ENCODE measurements at regions not wholly inside any gene's neighbourhood (a gene's known extent, or its start where the extent isn't known, plus 50 kb on each side); places are given as distances from the start of the nearest gene placed in this dataset.

- no peaks in the 10 kb centered on the region for H3K4me1 Mint-ChIP-seq (ENCODE audit: low read depth, unreplicated experiment)
- peaks cover 73% of the 10 kb centered on the region for H3K27me3 Mint-ChIP-seq (ENCODE audit: unreplicated experiment)
- H3K4me3 Mint-ChIP-seq (ENCODE audit: low read depth, unreplicated experiment) = no peak overlapping the region
- intact Hi-C loops (cut with micrococcal nuclease; ENCODE audit: unreplicated experiment) = no loop called here
- peaks cover 3% of the 10 kb centered on the region for H3K9me3 Mint-ChIP-seq (ENCODE audit: low read depth, unreplicated experiment)
- no peak for TF ChIP-seq CTCF (IDR thresholded peaks at IDR 0.05; ENCODE audit: unreplicated experiment)
- no TSS peak for BruUV-seq (replicated peaks)
- DNase-seq = no peak
- CTCF ChIA-PET = no interaction called here
- H3K36me3 Mint-ChIP-seq (ENCODE audit: insufficient read depth, unreplicated experiment) = no peaks in the 10 kb centered on the region
- H3K27ac Mint-ChIP-seq (ENCODE audit: unreplicated experiment) = no peak overlapping the region
Measured at GRCh38 chr6:169848946-169849345, 97.5 kb downstream of the ERMARD start.

GRCh38 chr6:169847901-169848311, 96.5 kb downstream of the ERMARD start:
- H3K9me3 Mint-ChIP-seq (ENCODE audit: low read depth, unreplicated experiment) = peaks cover 2% of the 10 kb centered on the region
- no peaks in the 10 kb centered on the region for H3K36me3 Mint-ChIP-seq (ENCODE audit: insufficient read depth, unreplicated experiment)
- H3K4me3 Mint-ChIP-seq (ENCODE audit: low read depth, unreplicated experiment) = no peak overlapping the region
- DNase-seq = no peak
- H3K27ac Mint-ChIP-seq (ENCODE audit: unreplicated experiment) = no peak overlapping the region
- TF ChIP-seq CTCF (IDR thresholded peaks at IDR 0.05; ENCODE audit: unreplicated experiment) = no peak
- intact Hi-C loops (cut with micrococcal nuclease; ENCODE audit: unreplicated experiment) = no loop called here
- peaks cover 76% of the 10 kb centered on the region for H3K27me3 Mint-ChIP-seq (ENCODE audit: unreplicated experiment)
- H3K4me1 Mint-ChIP-seq (ENCODE audit: low read depth, unreplicated experiment) = no peaks in the 10 kb centered on the region
- no TSS peak for BruUV-seq (replicated peaks)
- CTCF ChIA-PET = no interaction called here

- H3K4me1 Mint-ChIP-seq (ENCODE audit: low read depth, unreplicated experiment) = no peaks in the 10 kb centered on the region
- CTCF ChIA-PET = no interaction called here
- intact Hi-C loops (cut with micrococcal nuclease; ENCODE audit: unreplicated experiment) = no loop called here
- no peaks in the 10 kb centered on the region for H3K9me3 Mint-ChIP-seq (ENCODE audit: low read depth, unreplicated experiment)
- no peak for TF ChIP-seq CTCF (IDR thresholded peaks at IDR 0.05; ENCODE audit: unreplicated experiment)
- no peak overlapping the region for H3K4me3 Mint-ChIP-seq (ENCODE audit: low read depth, unreplicated experiment)
- H3K27ac Mint-ChIP-seq (ENCODE audit: unreplicated experiment) = no peak overlapping the region
- no peak for DNase-seq
- BruUV-seq (replicated peaks) = no TSS peak
- peaks cover 69% of the 10 kb centered on the region for H3K27me3 Mint-ChIP-seq (ENCODE audit: unreplicated experiment)
- no peaks in the 10 kb centered on the region for H3K36me3 Mint-ChIP-seq (ENCODE audit: insufficient read depth, unreplicated experiment)
Measured at GRCh38 chr6:169847141-169847674, 95.8 kb downstream of the ERMARD start.

GRCh38 chr6:169846286-169847056, 95.0 kb downstream of the ERMARD start:
- intact Hi-C loops (cut with micrococcal nuclease; ENCODE audit: unreplicated experiment) = no loop called here
- Mint-ChIP-seq H3K36me3 (ENCODE audit: insufficient read depth, unreplicated experiment) (no peaks in the 10 kb centered on the region), H3K9me3 (ENCODE audit: low read depth, unreplicated experiment) (no peaks in the 10 kb centered on the region), H3K4me1 (ENCODE audit: low read depth, unreplicated experiment) (no peaks in the 10 kb centered on the region), H3K27me3 (ENCODE audit: unreplicated experiment) (peaks cover 68% of the 10 kb centered on the region), H3K4me3 (ENCODE audit: low read depth, unreplicated experiment) (no peak overlapping the region), H3K27ac (ENCODE audit: unreplicated experiment) (no peak overlapping the region)
- BruUV-seq (replicated peaks) = no TSS peak
- no peak for TF ChIP-seq CTCF (IDR thresholded peaks at IDR 0.05; ENCODE audit: unreplicated experiment)
- CTCF ChIA-PET = no interaction called here
- DNase-seq = no peak
